DND-41 (cell line): ENCODE measurements at regions not wholly inside any gene's neighbourhood (a gene's known extent, or its start where the extent isn't known, plus 50 kb on each side); places are given as distances from the start of the nearest gene placed in this dataset.

Source experiments
- ATAC-seq: fragments of 200-7000 bp; cut with Tn5 transposase; 3 replicates; pipeline ENCODE4 v1.9.1; 2021; ENCODE audit warnings: low read depth; ENCODE audit not compliant: insufficient read depth
- DNase-seq: peaks from one replicate; pipeline ENCODE4 v3.0.0-alpha.2; 2020
- H2AFZ ChIP-seq: 2 replicates; pipeline ENCODE4 v1.6.0; 2012; ENCODE audit warnings: low read depth, low read length
- H3K27ac ChIP-seq: 2 replicates; pipeline ENCODE4 v1.5.1; 2012; ENCODE audit warnings: low read length, inconsistent platforms
- H3K27me3 ChIP-seq: fragments of 200-600 bp; sonication (generic); 2 replicates; pipeline ENCODE4 v1.6.0; 2012; ENCODE audit warnings: low read length, mild to moderate bottlenecking, inconsistent platforms; ENCODE audit not compliant: insufficient read depth, poor library complexity
- H3K36me3 ChIP-seq: 2 replicates; pipeline ENCODE4 v1.5.1; 2012; ENCODE audit warnings: low read length, inconsistent platforms; ENCODE audit not compliant: insufficient read depth
- H3K4me1 ChIP-seq: 2 replicates; pipeline ENCODE4 v1.5.1; 2012; ENCODE audit warnings: mild to moderate bottlenecking, low read length; ENCODE audit not compliant: insufficient read depth
- H3K4me2 ChIP-seq: 2 replicates; pipeline ENCODE4 v1.6.0; 2012; ENCODE audit warnings: mild to moderate bottlenecking, moderate library complexity, low read length, inconsistent platforms; ENCODE audit not compliant: insufficient read depth
- H3K4me3 ChIP-seq, 2 experiments: fragments of 200-600 bp in 1 of 2; shearing (Covaris generic) in 1 of 2; 2 replicates each; pipeline ENCODE4 v1.5.1; 2012 to 2016; ENCODE audit warnings: inconsistent platforms in 2 of 2, low read length in 2 of 2, mild to moderate bottlenecking in 2 of 2, low read depth in 1 of 2, moderate library complexity in 1 of 2
- H3K79me2 ChIP-seq: 2 replicates; pipeline ENCODE4 v1.6.0; 2012; ENCODE audit warnings: low read length, inconsistent platforms; ENCODE audit not compliant: insufficient read depth
- H3K9ac ChIP-seq: 2 replicates; pipeline ENCODE4 v1.6.0; 2012; ENCODE audit warnings: low read depth, mild to moderate bottlenecking, inconsistent platforms, low read length, moderate library complexity
- H3K9me3 ChIP-seq: 2 replicates; pipeline ENCODE4 v1.5.1; 2012; ENCODE audit warnings: low read length, moderate library complexity, mild to moderate bottlenecking, inconsistent platforms; ENCODE audit not compliant: insufficient read depth, severe bottlenecking
- H4K20me1 ChIP-seq: 2 replicates; pipeline ENCODE4 v1.6.0; 2012; ENCODE audit warnings: low read length; ENCODE audit not compliant: insufficient read depth
- CTCF ChIP-seq: IDR thresholded peaks from 2 replicates; pipeline ENCODE4 v1.5.1; 2012; ENCODE audit warnings: borderline replicate concordance, low read length, moderate library complexity, mild to moderate bottlenecking; ENCODE audit not compliant: poor library complexity, severe bottlenecking; ENCODE audit errors: extremely low read depth
- EZH2 ChIP-seq: IDR thresholded peaks from 3 replicates; pipeline ENCODE4 v1.6.1; 2012; ENCODE audit warnings: borderline replicate concordance, low read depth, mild to moderate bottlenecking, moderate library complexity, low read length, inconsistent platforms; ENCODE audit not compliant: severe bottlenecking

DNA sequence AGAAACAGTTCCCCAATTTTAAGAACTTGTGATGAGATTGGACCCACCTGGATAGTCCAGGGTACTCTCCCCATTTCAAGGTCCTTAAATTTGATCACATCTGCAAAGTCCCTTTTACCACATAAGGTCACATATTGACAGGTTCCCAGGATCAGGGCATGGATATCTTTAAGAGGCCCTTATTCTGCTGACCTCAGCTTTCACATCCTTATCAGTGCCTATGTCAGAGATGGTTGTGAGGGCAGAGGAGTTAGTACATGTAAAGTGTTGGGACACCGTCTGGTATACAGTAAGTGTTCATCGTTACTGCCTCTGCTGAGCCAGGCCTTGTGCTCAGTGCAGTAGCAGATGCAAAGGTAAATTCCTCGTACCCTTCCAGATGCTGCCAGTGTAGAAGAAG lies 375.4 kb upstream of the ASIC2 start:
- Histone ChIP-seq H3K4me1 (peaks cover 4% of the 10 kb centered on the region; the same call in 1 of the 2 replicates), H3K9ac (no peak overlapping the region), H3K4me2 (no peak overlapping the region), H3K27me3 (peaks cover 4% of the 10 kb centered on the region), H3K9me3 (no peaks in the 10 kb centered on the region), H3K4me3 (no peak overlapping the region), H4K20me1 (no peaks in the 10 kb centered on the region), H3K36me3 (no peaks in the 10 kb centered on the region), H3K79me2 (no peaks in the 10 kb centered on the region), H3K27ac (no peak overlapping the region), H2AFZ (no peak overlapping the region)
- no peak for DNase-seq
- TF ChIP-seq EZH2 (no peak), CTCF (no peak)
- no peak for ATAC-seq

DNA sequence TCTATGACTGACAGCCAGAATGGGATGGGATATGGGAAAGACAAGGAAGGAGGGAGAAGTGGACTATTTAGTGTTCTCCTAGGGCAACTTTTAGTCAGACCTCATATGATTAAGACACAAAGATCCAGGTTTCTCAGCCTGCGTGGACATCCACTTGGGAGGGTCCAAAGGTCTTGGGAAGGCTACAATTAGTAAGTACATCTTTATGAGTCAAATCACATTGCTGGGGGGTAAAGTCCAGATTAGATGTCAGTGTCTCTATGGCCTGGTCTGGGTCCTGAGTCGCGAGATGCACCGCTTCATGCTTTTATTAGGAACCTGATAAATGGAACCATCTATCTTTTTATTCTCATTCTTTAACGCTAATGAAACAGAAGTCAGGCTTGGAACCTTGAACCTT lies 378.4 kb upstream of the ASIC2 start:
- Histone ChIP-seq H3K79me2 (no peaks in the 10 kb centered on the region), H3K4me3 (no peak overlapping the region), H3K27me3 (no peaks in the 10 kb centered on the region), H3K9me3 (no peaks in the 10 kb centered on the region), H4K20me1 (no peaks in the 10 kb centered on the region), H2AFZ (no peak overlapping the region), H3K4me1 (peaks cover 4% of the 10 kb centered on the region; the same call in 1 of the 2 replicates), H3K9ac (no peak overlapping the region), H3K4me2 (no peak overlapping the region), H3K36me3 (no peaks in the 10 kb centered on the region), H3K27ac (no peak overlapping the region)
- DNase-seq, result no peak
- TF ChIP-seq EZH2, result no peak
- TF ChIP-seq CTCF, result no peak
- no peak for ATAC-seq

- peak; percentile 92 for ATAC-seq
Observed at GRCh38 chr17:33674685-33675084, 381.6 kb upstream of the ASIC2 start.

More at GRCh38 chr17:33674685-33675084, 381.6 kb upstream of the ASIC2 start:
- H4K20me1 ChIP-seq, result no peaks in the 10 kb centered on the region; the same call in 1 of the 2 replicates
- H3K4me2 ChIP-seq, result no peak overlapping the region
- no peaks in the 10 kb centered on the region for H3K9me3 ChIP-seq
- no peak overlapping the region for H3K4me3 ChIP-seq
- no peak overlapping the region for H2AFZ ChIP-seq
- no peaks in the 10 kb centered on the region for H3K79me2 ChIP-seq
- no peaks in the 10 kb centered on the region for H3K27me3 ChIP-seq
- no peak for TF ChIP-seq EZH2
- peak; percentile 91 for TF ChIP-seq CTCF
- H3K36me3 ChIP-seq, result no peaks in the 10 kb centered on the region
- DNase-seq, result peak; percentile 70
- no peak overlapping the region for H3K9ac ChIP-seq
- no peak overlapping the region for H3K27ac ChIP-seq
- no peaks in the 10 kb centered on the region for H3K4me1 ChIP-seq
